ENCODE measurements at regions not wholly inside any gene's neighbourhood (a gene's known extent, or its start where the extent isn't known, plus 50 kb on each side); places are given as distances from the start of the nearest gene placed in this dataset.

- H3K4me1 ChIP-seq: no peaks in the 10 kb centered on the region
- no peak for TF ChIP-seq CTCF (IDR thresholded peaks at IDR 0.05)
- H3K4me3 ChIP-seq: no peak overlapping the region
- no peaks in the 10 kb centered on the region for H3K9me3 ChIP-seq
- no peaks in the 10 kb centered on the region for H3K36me3 ChIP-seq
- no peak for DNase-seq (ENCODE audit: low spot score)
- H3K27ac ChIP-seq: no peak overlapping the region
- H3K27me3 ChIP-seq: no peaks in the 10 kb centered on the region
These were observed 238.0 kb upstream of the MOCS1 start for GRCh38 chr6:40172272-40172671.

- H3K36me3 ChIP-seq: no peaks in the 10 kb centered on the region
- no peaks in the 10 kb centered on the region for H3K27me3 ChIP-seq
- H3K4me1 ChIP-seq: no peaks in the 10 kb centered on the region
- H3K27ac ChIP-seq: no peak overlapping the region
- no peak for DNase-seq (ENCODE audit: low spot score)
- TF ChIP-seq CTCF (IDR thresholded peaks at IDR 0.05): no peak
- no peaks in the 10 kb centered on the region for H3K9me3 ChIP-seq
- no peak overlapping the region for H3K4me3 ChIP-seq
These were observed 237.1 kb upstream of the MOCS1 start for GRCh38 chr6:40171343-40171742.

- Histone ChIP-seq H3K4me3 (no peak overlapping the region), H3K27me3 (no peaks in the 10 kb centered on the region), H3K27ac (no peak overlapping the region), H3K9me3 (no peaks in the 10 kb centered on the region), H3K36me3 (no peaks in the 10 kb centered on the region), H3K4me1 (no peaks in the 10 kb centered on the region)
- DNase-seq (ENCODE audit: low spot score): no peak
- no peak for TF ChIP-seq CTCF (IDR thresholded peaks at IDR 0.05)
These were observed 236.6 kb upstream of the MOCS1 start for GRCh38 chr6:40170856-40171255.

- Histone ChIP-seq H3K27me3 (no peaks in the 10 kb centered on the region), H3K4me3 (no peak overlapping the region), H3K27ac (no peak overlapping the region), H3K9me3 (no peaks in the 10 kb centered on the region), H3K4me1 (no peaks in the 10 kb centered on the region), H3K36me3 (no peaks in the 10 kb centered on the region)
- no peak for DNase-seq (ENCODE audit: low spot score)
- no peak for TF ChIP-seq CTCF (IDR thresholded peaks at IDR 0.05)
These were observed 235.6 kb upstream of the MOCS1 start for GRCh38 chr6:40169878-40170277.

- no peaks in the 10 kb centered on the region for H3K9me3 ChIP-seq
- no peaks in the 10 kb centered on the region for H3K4me1 ChIP-seq
- no peak overlapping the region for H3K4me3 ChIP-seq
- H3K27ac ChIP-seq: no peak overlapping the region
- no peaks in the 10 kb centered on the region for H3K36me3 ChIP-seq
- no peak for TF ChIP-seq CTCF (IDR thresholded peaks at IDR 0.05)
- no peak for DNase-seq (ENCODE audit: low spot score)
- no peaks in the 10 kb centered on the region for H3K27me3 ChIP-seq
These were observed 232.7 kb upstream of the MOCS1 start for GRCh38 chr6:40166963-40167362.

- Histone ChIP-seq H3K4me1 (no peaks in the 10 kb centered on the region), H3K4me3 (no peak overlapping the region), H3K27me3 (no peaks in the 10 kb centered on the region), H3K27ac (no peak overlapping the region), H3K36me3 (no peaks in the 10 kb centered on the region), H3K9me3 (no peaks in the 10 kb centered on the region)
- TF ChIP-seq CTCF (IDR thresholded peaks at IDR 0.05): no peak
- no peak for DNase-seq (ENCODE audit: low spot score)
These were observed 230.9 kb upstream of the MOCS1 start for GRCh38 chr6:40165036-40165709.

Measured in right atrium auricular region (tissue), 2 donors.